Omental fat pad (tissue), 3 donors: ENCODE measurements at regions not wholly inside any gene's neighbourhood (a gene's known extent, or its start where the extent isn't known, plus 50 kb on each side); places are given as distances from the start of the nearest gene placed in this dataset.

ENCODE experiments used
- ATAC-seq: fragments of 150-250 bp; one replicate; pipeline ENCODE4 v1.9.1; 2016; ENCODE audit warnings: mild to moderate bottlenecking, moderate library complexity; ENCODE audit not compliant: low FRiP score
- DNase-seq: peaks from one replicate; pipeline ENCODE4 v3.0.0-alpha.2; 2019; ENCODE audit warnings: low spot score
- CTCF ChIP-seq, 3 donors: fragments of 450-650 bp; IDR thresholded peaks; one replicate each; pipeline ENCODE4 v1.5.1; 2016 to 2017; ENCODE audit warnings: antibody characterized with exemption in 3 of 3, mild to moderate bottlenecking in 3 of 3, moderate library complexity in 2 of 3

GRCh38 chr6:126180585-126180984 lies 159.3 kb upstream of the CENPW start:
- TF ChIP-seq CTCF (IDR thresholded peaks at IDR 0.05): no peak
- DNase-seq (no peak), ATAC-seq (no peak)

GRCh38 chr6:126181173-126181741 lies 158.7 kb upstream of the CENPW start:
- no peak for TF ChIP-seq CTCF (IDR thresholded peaks at IDR 0.05)
- no peak for ATAC-seq
- no peak for DNase-seq

GRCh38 chr6:126181890-126182289 lies 158.0 kb upstream of the CENPW start:
- TF ChIP-seq CTCF (IDR thresholded peaks at IDR 0.05): no peak

GRCh38 chr6:126182650-126183311 lies 157.1 kb upstream of the CENPW start:
- no peak for ATAC-seq
- no peak for TF ChIP-seq CTCF (IDR thresholded peaks at IDR 0.05)
- DNase-seq: no peak

More at GRCh38 chr6:126181890-126182289, 158.0 kb upstream of the CENPW start:
- DNase-seq (no peak), ATAC-seq (no peak)

- TF ChIP-seq CTCF (IDR thresholded peaks at IDR 0.05): no peak
- ATAC-seq: no peak
- DNase-seq: no peak
These were observed 154.1 kb upstream of the CENPW start for GRCh38 chr6:126185774-126186173.

GRCh38 chr6:126188279-126188909 lies 151.5 kb upstream of the CENPW start:
- no peak for TF ChIP-seq CTCF (IDR thresholded peaks at IDR 0.05)
- DNase-seq (no peak), ATAC-seq (no peak)
